ENCODE measurements at regions not wholly inside any gene's neighbourhood (a gene's known extent, or its start where the extent isn't known, plus 50 kb on each side); places are given as distances from the start of the nearest gene placed in this dataset.
"Not testable (repeated sequence)": the region's sequence is repeated elsewhere in the genome, so short reads cannot be mapped to it uniquely, and the experiment has no call there.

DNA sequence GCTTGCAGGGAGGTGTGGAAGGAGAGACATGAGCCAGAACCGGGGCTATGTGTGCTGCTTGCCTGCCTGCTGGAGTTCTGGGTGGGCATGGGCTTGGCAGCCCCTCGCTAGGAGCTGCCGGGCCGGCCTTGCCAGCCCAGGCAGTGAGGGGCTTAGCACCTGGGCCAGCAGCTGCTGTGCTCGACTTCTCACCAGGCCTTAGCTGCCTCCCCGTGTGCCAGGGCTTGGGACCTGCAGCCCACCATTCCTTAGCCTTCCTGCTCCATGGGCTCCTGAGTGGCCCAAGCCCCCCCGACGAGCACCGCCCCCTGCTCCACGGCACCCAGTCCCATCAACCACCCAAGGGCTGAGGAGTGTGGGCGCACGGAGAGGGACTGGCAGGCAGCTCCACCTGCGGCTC lies 111.3 kb downstream of the OTOP1 start:
- TF ChIP-seq EZH2 (IDR thresholded peaks at IDR 0.05; ENCODE audit: borderline replicate concordance); EZH2phosphoT487 (IDR thresholded peaks at IDR 0.05; ENCODE audit: low read depth, severe bottlenecking, unreplicated experiment): not testable (repeated sequence)
- TF ChIP-seq, protein P1, sequence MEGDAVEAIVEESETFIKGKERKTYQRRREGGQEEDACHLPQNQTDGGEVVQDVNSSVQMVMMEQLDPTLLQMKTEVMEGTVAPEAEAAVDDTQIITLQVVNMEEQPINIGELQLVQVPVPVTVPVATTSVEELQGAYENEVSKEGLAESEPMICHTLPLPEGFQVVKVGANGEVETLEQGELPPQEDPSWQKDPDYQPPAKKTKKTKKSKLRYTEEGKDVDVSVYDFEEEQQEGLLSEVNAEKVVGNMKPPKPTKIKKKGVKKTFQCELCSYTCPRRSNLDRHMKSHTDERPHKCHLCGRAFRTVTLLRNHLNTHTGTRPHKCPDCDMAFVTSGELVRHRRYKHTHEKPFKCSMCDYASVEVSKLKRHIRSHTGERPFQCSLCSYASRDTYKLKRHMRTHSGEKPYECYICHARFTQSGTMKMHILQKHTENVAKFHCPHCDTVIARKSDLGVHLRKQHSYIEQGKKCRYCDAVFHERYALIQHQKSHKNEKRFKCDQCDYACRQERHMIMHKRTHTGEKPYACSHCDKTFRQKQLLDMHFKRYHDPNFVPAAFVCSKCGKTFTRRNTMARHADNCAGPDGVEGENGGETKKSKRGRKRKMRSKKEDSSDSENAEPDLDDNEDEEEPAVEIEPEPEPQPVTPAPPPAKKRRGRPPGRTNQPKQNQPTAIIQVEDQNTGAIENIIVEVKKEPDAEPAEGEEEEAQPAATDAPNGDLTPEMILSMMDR (IDR thresholded peaks at IDR 0.05; ENCODE audit: poor library complexity) = not testable (repeated sequence)

All from hepatocyte (in vitro differentiated cells).